ENCODE measurements at regions not wholly inside any gene's neighbourhood (a gene's known extent, or its start where the extent isn't known, plus 50 kb on each side); places are given as distances from the start of the nearest gene placed in this dataset.
"Not testable (repeated sequence)": the region's sequence is repeated elsewhere in the genome, so short reads cannot be mapped to it uniquely, and the experiment has no call there.

- no peak for DNase-seq
Observed at GRCh38 chr21:16124378-16125138, 394.8 kb downstream of the USP25 start.

- DNase-seq = no peak
Observed at GRCh38 chr21:16125274-16125673, 395.5 kb downstream of the USP25 start.

GRCh38 chr21:16132453-16132852, 402.7 kb downstream of the USP25 start:
- not testable (repeated sequence) for DNase-seq

- no peak for DNase-seq
Observed at GRCh38 chr21:16133248-16133647, 403.5 kb downstream of the USP25 start.

GRCh38 chr21:16134134-16134533, 404.4 kb downstream of the USP25 start:
- no peak for DNase-seq

- DNase-seq = no peak
Observed at GRCh38 chr21:16137106-16137505, 407.3 kb downstream of the USP25 start.

- DNase-seq = no peak
Observed at GRCh38 chr21:16145052-16145451, 415.3 kb downstream of the USP25 start.

- DNase-seq = no peak
Observed at GRCh38 chr21:16145479-16145878, 415.7 kb downstream of the USP25 start.

- DNase-seq = no peak
Observed at GRCh38 chr21:16154321-16154720, 424.5 kb downstream of the USP25 start.

- DNase-seq = no peak
Observed at GRCh38 chr21:16154951-16155635, 425.3 kb downstream of the USP25 start.

- no peak for DNase-seq
Observed at GRCh38 chr21:16156841-16157489, 427.2 kb downstream of the USP25 start.

GRCh38 chr21:16159213-16159970, 429.6 kb downstream of the USP25 start:
- DNase-seq = no peak

- no peak for DNase-seq
Observed at GRCh38 chr21:16159971-16160350, 430.2 kb downstream of the USP25 start.

GRCh38 chr21:16162953-16163352, 433.2 kb downstream of the USP25 start:
- DNase-seq = no peak

GRCh38 chr21:16169102-16169511, 439.3 kb downstream of the USP25 start:
- DNase-seq = no peak

- DNase-seq = no peak
Observed at GRCh38 chr21:16169779-16170178, 440.0 kb downstream of the USP25 start.

- no peak for DNase-seq
Observed at GRCh38 chr21:16176570-16176969, 446.8 kb downstream of the USP25 start.

GRCh38 chr21:16177532-16177931, 447.8 kb downstream of the USP25 start:
- DNase-seq = no peak

- no peak for DNase-seq
Observed at GRCh38 chr21:16179773-16180172, 450.0 kb downstream of the USP25 start.

GRCh38 chr21:16180614-16181013, 450.8 kb downstream of the USP25 start:
- no peak for DNase-seq

- DNase-seq = no peak
Observed at GRCh38 chr21:16181018-16181417, 451.2 kb downstream of the USP25 start.

GRCh38 chr21:16185766-16186165, 456.0 kb downstream of the USP25 start:
- no peak for DNase-seq

GRCh38 chr21:16186742-16187141, 457.0 kb downstream of the USP25 start:
- DNase-seq = no peak

All from NCI-H345 (cell line).